Caco-2 (cell line): ENCODE measurements at regions not wholly inside any gene's neighbourhood (a gene's known extent, or its start where the extent isn't known, plus 50 kb on each side); places are given as distances from the start of the nearest gene placed in this dataset.

Experiments
- BruUV-seq: library from RNA; stranded (reverse); fragments of 400-500 nt; replicated peaks from 2 replicates; lab custom pipeline; 2021; lab: Mats Ljungman, UMichigan
- CTCF ChIA-PET: fragments of 300-600 bp; sonication (Branson Sonifier 250); formaldehyde crosslinking; loops from one replicate; lab custom pipeline; 2022; ENCODE audit warnings: antibody characterized with exemption; lab: Charles Lee
- POLR2A ChIA-PET: fragments of 300-600 bp; sonication (Branson Sonifier 250); formaldehyde crosslinking; loops from one replicate; lab custom pipeline; 2022; ENCODE audit warnings: antibody characterized with exemption; lab: Charles Lee
- DNase-seq, 2 experiments: peaks; one replicate each; pipeline versions ENCODE4 v3.0.0 to v3.0.0-alpha.2; 2020 to 2022
- H3K27me3 ChIP-seq: replicated peaks from 2 replicates; pipeline ENCODE4 v1.6.0; 2011; ENCODE audit warnings: low read length; ENCODE audit not compliant: control insufficient read depth, insufficient read depth
- H3K36me3 ChIP-seq: 2 replicates; pipeline ENCODE4 v1.5.1; 2011; ENCODE audit warnings: low read length; ENCODE audit not compliant: control insufficient read depth, insufficient read depth
- H3K4me1 ChIP-seq: fragments of 250-450 bp; sonication (Bioruptor Pico); 2 replicates; pipeline ENCODE4 v1.5.1; 2020; ENCODE audit warnings: mild to moderate bottlenecking
- H3K4me3 ChIP-seq: 2 replicates; pipeline ENCODE4 v1.5.1; 2011; ENCODE audit warnings: low read depth, mild to moderate bottlenecking, control low read depth, low read length
- H3K9me3 ChIP-seq: fragments of 250-450 bp; sonication (Bioruptor Pico); 2 replicates; pipeline ENCODE4 v1.5.1; 2020; ENCODE audit warnings: mild to moderate bottlenecking, moderate library complexity
- H3K27ac Mint-ChIP-seq: one replicate; pipeline ENCODE4 v1.8.0; 2022; ENCODE audit warnings: mixed read lengths; ENCODE audit not compliant: unreplicated experiment
- H3K27me3 Mint-ChIP-seq: one replicate; pipeline ENCODE4 v1.8.0; 2022; ENCODE audit warnings: mixed read lengths; ENCODE audit not compliant: insufficient read depth, unreplicated experiment
- H3K36me3 Mint-ChIP-seq: one replicate; pipeline ENCODE4 v1.8.0; 2022; ENCODE audit warnings: mild to moderate bottlenecking, mixed read lengths; ENCODE audit not compliant: insufficient read depth, unreplicated experiment
- H3K4me1 Mint-ChIP-seq: one replicate; pipeline ENCODE4 v1.8.0; 2022; ENCODE audit warnings: low read depth, mixed read lengths; ENCODE audit not compliant: unreplicated experiment
- H3K4me3 Mint-ChIP-seq: one replicate; pipeline ENCODE4 v1.8.0; 2022; ENCODE audit warnings: mild to moderate bottlenecking, moderate library complexity, mixed read lengths; ENCODE audit not compliant: unreplicated experiment
- H3K9me3 Mint-ChIP-seq: one replicate; pipeline ENCODE4 v1.8.0; 2022; ENCODE audit warnings: mixed read lengths; ENCODE audit not compliant: unreplicated experiment
- intact Hi-C: fragments of 100-400 bp; cut with micrococcal nuclease; formaldehyde crosslinking; loops from one replicate; pipeline ENCODE4 v1.10.0; 2022; ENCODE audit not compliant: unreplicated experiment
- TF ChIP-seq, protein P1 (sequence below), 2 experiments: fragments of 200-600 bp in 1 of 2; IDR thresholded peaks; 1 replicate in 1 of 2; 2 replicates in 1 of 2; pipeline versions ENCODE4 v1.5.1 to v1.8.0; 2011 to 2022; ENCODE audit warnings: antibody characterized with exemption in 1 of 2, control low read depth in 1 of 2, inconsistent platforms in 1 of 2, low read depth in 1 of 2, low read length in 1 of 2, mild to moderate bottlenecking in 1 of 2, moderate library complexity in 1 of 2; ENCODE audit not compliant: insufficient read depth in 1 of 2, severe bottlenecking in 1 of 2, unreplicated experiment in 1 of 2

DNA sequence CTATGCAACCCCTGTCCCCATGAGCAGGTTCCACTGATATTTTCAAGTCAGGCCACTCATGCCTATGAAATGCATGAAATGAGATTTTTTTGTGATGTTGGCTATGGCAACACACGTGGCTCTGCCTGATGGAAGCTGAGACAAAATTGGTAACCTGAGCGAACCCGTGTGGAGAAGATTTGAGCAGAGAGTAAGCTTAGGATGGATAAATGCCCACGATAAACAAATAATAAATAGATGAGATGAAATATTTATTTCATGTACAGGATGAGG lies 153.4 kb upstream of the IER5L start:
- Histone ChIP-seq H3K36me3 (no peaks in the 10 kb centered on the region), H3K4me1 (peaks cover 31% of the 10 kb centered on the region), H3K9me3 (peaks cover 7% of the 10 kb centered on the region; the same call in 1 of the 2 replicates), H3K27me3 (no peaks in the 10 kb centered on the region), H3K4me3 (no peak overlapping the region)
- TF ChIP-seq, protein P1, sequence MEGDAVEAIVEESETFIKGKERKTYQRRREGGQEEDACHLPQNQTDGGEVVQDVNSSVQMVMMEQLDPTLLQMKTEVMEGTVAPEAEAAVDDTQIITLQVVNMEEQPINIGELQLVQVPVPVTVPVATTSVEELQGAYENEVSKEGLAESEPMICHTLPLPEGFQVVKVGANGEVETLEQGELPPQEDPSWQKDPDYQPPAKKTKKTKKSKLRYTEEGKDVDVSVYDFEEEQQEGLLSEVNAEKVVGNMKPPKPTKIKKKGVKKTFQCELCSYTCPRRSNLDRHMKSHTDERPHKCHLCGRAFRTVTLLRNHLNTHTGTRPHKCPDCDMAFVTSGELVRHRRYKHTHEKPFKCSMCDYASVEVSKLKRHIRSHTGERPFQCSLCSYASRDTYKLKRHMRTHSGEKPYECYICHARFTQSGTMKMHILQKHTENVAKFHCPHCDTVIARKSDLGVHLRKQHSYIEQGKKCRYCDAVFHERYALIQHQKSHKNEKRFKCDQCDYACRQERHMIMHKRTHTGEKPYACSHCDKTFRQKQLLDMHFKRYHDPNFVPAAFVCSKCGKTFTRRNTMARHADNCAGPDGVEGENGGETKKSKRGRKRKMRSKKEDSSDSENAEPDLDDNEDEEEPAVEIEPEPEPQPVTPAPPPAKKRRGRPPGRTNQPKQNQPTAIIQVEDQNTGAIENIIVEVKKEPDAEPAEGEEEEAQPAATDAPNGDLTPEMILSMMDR (IDR thresholded peaks at IDR 0.05; ENCODE audit: insufficient read depth in 1 of 2, low read depth in 1 of 2, low read length in 1 of 2, severe bottlenecking in 1 of 2, unreplicated experiment in 1 of 2): no peak
- H3K4me3 Mint-ChIP-seq: no peak overlapping the region
- H3K27ac Mint-ChIP-seq: peak overlapping the region; percentile 55
- peaks cover 26% of the 10 kb centered on the region for H3K4me1 Mint-ChIP-seq
- no peaks in the 10 kb centered on the region for H3K27me3 Mint-ChIP-seq
- DNase-seq: no peak
- H3K36me3 Mint-ChIP-seq: peaks cover 17% of the 10 kb centered on the region
- no TSS peak for BruUV-seq
- POLR2A ChIA-PET: interaction anchor here (0.6 kb wide), 1 partner anchor 154 kb away, joined by 3 read pairs; no protein-coding TSS in a partner anchor
- CTCF ChIA-PET: no interaction called here
- peaks cover 10% of the 10 kb centered on the region for H3K9me3 Mint-ChIP-seq
- intact Hi-C loops: loop anchor here (5.0 kb wide), 2 partner anchors 154 to 276 kb away; partner anchors contain the start of gene IER5L

DNA sequence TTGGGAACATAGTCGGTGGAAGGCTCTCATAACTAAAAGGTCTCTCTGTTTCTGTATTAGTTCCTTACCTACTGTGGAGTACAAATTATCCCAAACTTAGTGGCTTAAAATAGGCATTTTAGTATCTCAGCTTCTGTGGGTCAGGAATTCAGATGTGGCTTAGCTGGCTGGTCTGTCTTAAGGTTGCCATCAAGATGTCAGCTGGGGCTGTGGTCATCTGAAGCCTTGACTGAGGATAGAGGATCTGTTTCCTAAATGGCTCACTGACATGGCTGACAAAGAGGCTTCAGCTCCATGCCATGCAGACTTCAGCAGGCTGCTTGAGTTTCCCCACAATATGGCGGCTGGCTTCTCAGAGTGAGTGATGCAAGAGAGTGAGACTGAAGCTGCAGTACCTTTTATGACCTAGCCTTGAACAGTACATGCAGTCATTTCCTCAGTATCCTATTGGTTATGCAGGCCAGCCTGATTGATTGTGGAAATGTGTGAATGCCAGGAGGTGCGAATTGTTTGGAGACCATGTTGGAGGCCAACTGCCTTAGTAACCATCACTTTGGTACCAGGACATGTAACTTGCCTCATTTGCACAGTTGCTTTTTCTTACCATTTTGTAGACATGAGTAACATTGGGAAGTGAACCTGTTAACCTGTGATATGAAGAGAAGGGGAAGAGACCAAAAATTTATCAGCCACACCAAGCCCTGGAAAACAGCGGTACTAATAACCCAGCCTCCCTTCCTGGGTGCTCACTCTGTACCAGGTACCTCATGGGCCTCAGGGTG lies 152.8 kb upstream of the IER5L start:
- Mint-ChIP-seq H3K27me3 (no peaks in the 10 kb centered on the region), H3K36me3 (peaks cover 17% of the 10 kb centered on the region), H3K9me3 (peaks cover 10% of the 10 kb centered on the region), H3K27ac (peak overlapping the region; percentile 55), H3K4me3 (no peak overlapping the region), H3K4me1 (peaks cover 26% of the 10 kb centered on the region)
- Histone ChIP-seq H3K4me1 (peaks cover 29% of the 10 kb centered on the region), H3K4me3 (no peak overlapping the region), H3K27me3 (no peaks in the 10 kb centered on the region), H3K36me3 (no peaks in the 10 kb centered on the region), H3K9me3 (peaks cover 7% of the 10 kb centered on the region; the same call in 1 of the 2 replicates)
- intact Hi-C loops: loop anchor here (5.0 kb wide), 2 partner anchors 154 to 276 kb away; partner anchors contain the start of gene IER5L
- ChIA-PET POLR2A (no interaction called here), CTCF (no interaction called here)
- DNase-seq: no peak
- BruUV-seq: no TSS peak
- TF ChIP-seq, protein P1 (IDR thresholded peaks at IDR 0.05; ENCODE audit: insufficient read depth in 1 of 2, low read depth in 1 of 2, low read length in 1 of 2, severe bottlenecking in 1 of 2, unreplicated experiment in 1 of 2): no peak

DNA sequence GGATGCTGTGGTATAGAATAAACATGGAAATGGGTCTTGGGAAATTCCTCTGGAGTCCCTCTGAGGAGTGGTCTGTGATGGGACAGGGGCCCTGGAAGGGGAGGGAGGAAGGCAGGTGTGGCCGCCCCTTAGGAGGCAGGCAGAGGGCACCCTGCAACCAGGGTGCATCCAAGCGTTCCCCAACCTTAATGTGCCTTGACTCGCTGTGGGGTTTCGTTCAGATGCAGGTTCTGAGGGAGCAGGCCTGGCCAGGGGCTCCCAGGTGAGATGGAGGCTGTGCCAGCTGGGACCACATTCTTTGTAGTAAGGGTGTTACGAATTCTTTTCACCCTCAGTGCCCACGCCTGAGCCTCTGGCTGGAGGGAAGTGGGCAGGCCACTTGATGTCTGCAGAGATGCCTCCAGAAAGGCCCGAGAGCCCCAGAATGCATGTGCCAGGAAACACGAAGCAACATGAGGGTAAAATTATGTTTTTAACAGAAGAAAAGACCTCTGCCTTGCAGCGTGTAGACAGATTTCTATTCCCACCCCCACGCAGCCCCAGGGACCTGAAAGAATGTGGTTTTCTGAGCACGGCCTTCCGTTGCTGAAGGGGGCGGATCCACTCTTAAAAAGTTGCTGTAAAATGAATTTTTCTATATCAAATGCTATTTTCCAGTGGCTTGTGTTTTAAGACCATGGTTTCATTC lies 150.4 kb upstream of the IER5L start:
- Mint-ChIP-seq H3K4me1 (peaks cover 24% of the 10 kb centered on the region), H3K27ac (no peak overlapping the region), H3K4me3 (no peak overlapping the region), H3K9me3 (peaks cover 10% of the 10 kb centered on the region), H3K36me3 (peaks cover 7% of the 10 kb centered on the region), H3K27me3 (no peaks in the 10 kb centered on the region)
- ChIA-PET CTCF (no interaction called here), POLR2A (no interaction called here)
- DNase-seq: no peak
- Histone ChIP-seq H3K9me3 (peaks cover 7% of the 10 kb centered on the region; the same call in 1 of the 2 replicates), H3K4me1 (peaks cover 21% of the 10 kb centered on the region), H3K4me3 (no peak overlapping the region), H3K36me3 (no peaks in the 10 kb centered on the region), H3K27me3 (no peaks in the 10 kb centered on the region)
- BruUV-seq: no TSS peak
- TF ChIP-seq, protein P1 (IDR thresholded peaks at IDR 0.05; ENCODE audit: insufficient read depth in 1 of 2, low read depth in 1 of 2, low read length in 1 of 2, severe bottlenecking in 1 of 2, unreplicated experiment in 1 of 2): no peak
- intact Hi-C loops: no loop called here
